HUES64 (cell line): ENCODE measurements at regions not wholly inside any gene's neighbourhood (a gene's known extent, or its start where the extent isn't known, plus 50 kb on each side); places are given as distances from the start of the nearest gene placed in this dataset.
"Not testable (repeated sequence)": the region's sequence is repeated elsewhere in the genome, so short reads cannot be mapped to it uniquely, and the experiment has no call there.

ENCODE experiments used
- H3K27ac ChIP-seq: 2 replicates; pipeline ENCODE4 v1.7.0; 2013; ENCODE audit warnings: low read depth, low read length, inconsistent platforms
- H3K27me3 ChIP-seq: 2 replicates; pipeline ENCODE4 v1.6.1; 2013; ENCODE audit warnings: mild to moderate bottlenecking, low read length; ENCODE audit not compliant: insufficient read depth
- H3K36me3 ChIP-seq: 2 replicates; pipeline ENCODE4 v1.6.1; 2013; ENCODE audit warnings: mild to moderate bottlenecking, low read length; ENCODE audit not compliant: insufficient read depth
- H3K4me1 ChIP-seq: 2 replicates; pipeline ENCODE4 v1.6.1; 2013; ENCODE audit warnings: mild to moderate bottlenecking, low read length, moderate library complexity; ENCODE audit not compliant: insufficient read depth
- H3K4me3 ChIP-seq: 2 replicates; pipeline ENCODE4 v1.5.1; 2013; ENCODE audit warnings: mild to moderate bottlenecking, low read length, moderate library complexity
- H3K9ac ChIP-seq: 2 replicates; pipeline ENCODE4 v1.6.1; 2013; ENCODE audit warnings: mild to moderate bottlenecking, low read depth, low read length
- H3K9me3 ChIP-seq: 2 replicates; pipeline ENCODE4 v1.6.1; 2013; ENCODE audit warnings: low read depth, low read length; ENCODE audit not compliant: insufficient read depth
- WGBS: fragments of 150-250, 120-280 bp; methylation state at CpG from one replicate; pipeline ENCODE4 v1.1.7; 2013; ENCODE audit warnings: missing lambda C conversion rate; 5-methylcytosine and 5-hydroxymethylcytosine counted together

DNA sequence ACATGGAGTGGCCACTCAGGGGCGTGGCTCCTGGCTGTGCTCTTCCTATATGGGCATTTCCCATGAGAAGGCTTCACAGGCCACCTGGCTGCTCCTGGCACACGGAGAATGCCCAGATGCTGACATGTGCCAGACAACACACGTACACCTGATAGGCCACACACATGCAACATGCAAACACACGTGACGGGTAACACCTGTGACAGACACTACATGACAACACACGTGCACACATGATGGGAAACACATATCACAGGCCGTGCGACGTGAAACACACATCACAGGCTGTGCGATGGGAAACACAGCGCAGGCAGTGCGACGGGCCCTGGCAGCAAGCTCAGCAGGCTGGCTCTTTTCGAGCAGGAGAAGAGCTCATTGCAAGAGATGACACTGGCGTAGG is 94.3 kb upstream of the HMX1 start:
- H3K27me3 ChIP-seq = peaks cover 29% of the 10 kb centered on the region
- H3K4me3 ChIP-seq, H3K9me3 ChIP-seq, H3K27ac ChIP-seq, H3K4me1 ChIP-seq, H3K9ac ChIP-seq, H3K36me3 ChIP-seq: not testable (repeated sequence)
- 89% methylated on average over 15 of the region's 15 CpGs for WGBS

GRCh38 chr4:8964201-8964788 is 92.7 kb upstream of the HMX1 start:
- Histone ChIP-seq H3K4me3 (peak overlapping the region; percentile 46), H3K27me3 (peaks cover 29% of the 10 kb centered on the region)
- H3K9me3 ChIP-seq, H3K27ac ChIP-seq, H3K36me3 ChIP-seq, H3K4me1 ChIP-seq, H3K9ac ChIP-seq: not testable (repeated sequence)
- 61% methylated on average over 33 of the region's 40 CpGs for WGBS

GRCh38 chr4:8963533-8963932 is 91.9 kb upstream of the HMX1 start:
- H3K9me3 ChIP-seq, H3K36me3 ChIP-seq, H3K9ac ChIP-seq, H3K4me1 ChIP-seq, H3K27ac ChIP-seq: not testable (repeated sequence)
- WGBS = 55% methylated on average over 41 of the region's 41 CpGs
- Histone ChIP-seq H3K27me3 (peaks cover 29% of the 10 kb centered on the region), H3K4me3 (peak overlapping the region; percentile 46)

GRCh38 chr4:8961343-8961742 is 89.7 kb upstream of the HMX1 start:
- H3K9ac ChIP-seq, H3K27ac ChIP-seq, H3K36me3 ChIP-seq, H3K4me3 ChIP-seq, H3K4me1 ChIP-seq, H3K9me3 ChIP-seq: not testable (repeated sequence)
- peaks cover 32% of the 10 kb centered on the region for H3K27me3 ChIP-seq
- WGBS = 40% methylated on average over 11 of the region's 11 CpGs

DNA sequence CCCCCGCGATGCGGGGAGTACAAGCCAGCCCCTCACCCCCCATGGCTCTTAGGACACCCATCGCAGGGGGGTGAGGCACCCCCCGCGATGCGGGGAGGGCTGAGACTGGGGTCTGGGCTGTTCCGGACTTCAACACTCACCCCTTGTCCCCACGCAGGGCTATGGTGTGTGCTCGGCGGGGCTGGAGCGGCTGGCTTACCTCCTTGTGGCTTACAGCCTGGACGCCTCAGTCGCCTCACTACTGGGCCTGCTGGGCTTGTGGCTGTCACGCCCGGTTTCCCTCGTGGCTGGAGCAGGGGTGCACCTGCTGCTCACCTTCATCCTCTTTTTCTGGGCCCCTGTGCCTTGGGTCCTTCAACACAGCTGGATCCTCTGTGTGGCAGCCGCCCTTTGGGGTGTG is 87.8 kb upstream of the HMX1 start:
- H3K27me3 ChIP-seq = peaks cover 25% of the 10 kb centered on the region
- WGBS = 83% methylated on average over 17 of the region's 18 CpGs
- H3K9ac ChIP-seq, H3K4me3 ChIP-seq, H3K27ac ChIP-seq, H3K9me3 ChIP-seq, H3K4me1 ChIP-seq, H3K36me3 ChIP-seq: not testable (repeated sequence)

- H3K9ac ChIP-seq, H3K36me3 ChIP-seq, H3K27me3 ChIP-seq, H3K4me3 ChIP-seq, H3K9me3 ChIP-seq, H3K27ac ChIP-seq, H3K4me1 ChIP-seq: not testable (repeated sequence)
- 88% methylated on average over 16 of the region's 16 CpGs for WGBS
Measured at GRCh38 chr4:8954001-8954400, 82.4 kb upstream of the HMX1 start.

DNA sequence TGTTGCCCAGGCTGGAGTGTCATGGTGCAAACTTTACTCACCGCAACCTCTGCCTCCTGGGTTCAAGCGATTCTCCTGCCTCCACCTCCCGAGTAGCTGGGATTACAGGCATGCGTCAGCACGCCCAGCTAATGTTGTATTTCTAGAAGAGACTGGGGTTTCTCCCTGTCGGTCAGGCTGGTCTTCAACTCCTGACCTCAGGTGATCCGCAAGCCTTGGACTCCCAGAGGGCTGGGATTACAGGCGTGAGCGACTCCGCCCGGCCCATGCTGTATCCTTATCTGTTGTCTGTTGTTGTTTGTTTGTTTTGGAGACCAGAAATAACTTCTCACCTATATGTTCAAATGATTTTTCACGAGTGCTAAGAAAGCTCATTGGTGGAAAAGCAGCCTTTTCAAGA is 81.2 kb upstream of the HMX1 start:
- WGBS = 93% methylated on average over 8 of the region's 12 CpGs
- not testable (repeated sequence) for H3K9ac ChIP-seq, H3K36me3 ChIP-seq, H3K4me1 ChIP-seq, H3K27me3 ChIP-seq, H3K27ac ChIP-seq, H3K4me3 ChIP-seq, H3K9me3 ChIP-seq

DNA sequence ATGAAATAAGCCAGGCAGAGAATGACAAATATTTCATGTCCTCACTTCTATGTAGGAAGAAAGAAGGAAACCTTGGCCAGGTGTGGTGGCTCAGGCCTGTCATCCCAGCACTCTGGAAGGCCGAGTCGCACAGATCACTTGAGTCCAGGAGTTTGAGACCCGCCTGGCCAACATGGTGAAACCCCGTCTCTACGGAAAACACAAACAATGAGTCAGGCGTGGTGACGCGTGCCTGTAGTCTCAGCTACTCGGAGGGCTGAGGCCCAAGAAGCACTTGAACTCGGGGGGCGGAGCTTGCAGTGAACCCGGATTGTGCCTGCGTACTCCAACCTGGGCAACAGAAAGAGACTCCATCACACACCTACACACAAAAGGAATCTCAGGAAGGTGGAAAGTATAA is 80.5 kb upstream of the HMX1 start:
- not testable (repeated sequence) for H3K27ac ChIP-seq, H3K36me3 ChIP-seq, H3K27me3 ChIP-seq, H3K9me3 ChIP-seq, H3K4me3 ChIP-seq, H3K4me1 ChIP-seq, H3K9ac ChIP-seq
- WGBS = 94% methylated on average over 11 of the region's 13 CpGs

DNA sequence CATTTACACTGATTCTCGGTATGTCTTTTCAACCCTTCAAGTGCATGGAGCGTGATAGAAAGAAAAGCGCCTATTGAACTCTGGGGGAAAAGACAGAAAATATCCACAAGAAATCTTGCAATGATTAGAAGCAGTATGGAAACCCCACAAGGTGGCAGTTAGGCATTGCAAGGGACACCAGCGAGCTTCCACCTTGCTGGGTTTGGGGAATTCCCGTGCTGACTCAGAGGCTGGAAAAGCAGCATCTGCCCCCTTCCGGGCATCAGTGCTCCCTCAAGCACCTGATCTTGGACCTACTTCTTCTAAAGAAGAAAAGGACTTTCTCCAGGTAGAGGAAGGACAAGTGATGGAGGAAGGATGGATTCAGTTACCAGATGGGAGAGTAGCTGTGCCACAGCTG is 73.9 kb upstream of the HMX1 start:
- 75% methylated on average over 6 of the region's 6 CpGs for WGBS
- not testable (repeated sequence) for H3K9me3 ChIP-seq, H3K36me3 ChIP-seq, H3K4me3 ChIP-seq, H3K27ac ChIP-seq, H3K4me1 ChIP-seq, H3K27me3 ChIP-seq, H3K9ac ChIP-seq

GRCh38 chr4:8943367-8943766 is 71.7 kb upstream of the HMX1 start:
- H3K36me3 ChIP-seq, H3K27me3 ChIP-seq, H3K4me1 ChIP-seq, H3K9me3 ChIP-seq, H3K4me3 ChIP-seq, H3K9ac ChIP-seq, H3K27ac ChIP-seq: not testable (repeated sequence)
- WGBS = 87% methylated on average over 11 of the region's 11 CpGs

DNA sequence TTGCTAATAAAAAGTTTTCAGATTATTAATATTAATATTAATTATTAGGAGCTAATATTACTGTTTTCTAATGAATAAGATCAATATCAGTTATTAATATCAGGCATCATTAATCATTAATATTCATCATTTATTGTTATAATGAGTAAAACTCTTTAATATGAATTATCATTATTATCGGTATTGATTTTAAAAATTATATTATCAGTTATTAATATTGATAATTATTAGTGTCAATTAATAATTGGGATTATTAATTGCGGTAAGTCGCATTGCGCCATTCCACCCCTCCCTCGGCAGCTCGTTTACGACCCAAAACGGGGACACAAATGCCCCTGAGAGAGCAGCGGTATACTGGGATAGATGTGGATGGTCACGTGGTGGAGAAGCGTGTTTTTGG is 70.4 kb upstream of the HMX1 start:
- WGBS = 92% methylated on average over 10 of the region's 11 CpGs

GRCh38 chr4:8941492-8941805 is 69.8 kb upstream of the HMX1 start:
- WGBS = 92% methylated on average over 4 of the region's 6 CpGs
- not testable (repeated sequence) for H3K4me3 ChIP-seq, H3K36me3 ChIP-seq

More for the DNA sequence above, 70.4 kb upstream of the HMX1 start:
- not testable (repeated sequence) for H3K27ac ChIP-seq, H3K9me3 ChIP-seq, H3K4me1 ChIP-seq, H3K36me3 ChIP-seq, H3K4me3 ChIP-seq, H3K27me3 ChIP-seq, H3K9ac ChIP-seq

More at GRCh38 chr4:8941492-8941805, 69.8 kb upstream of the HMX1 start:
- H3K27me3 ChIP-seq, H3K4me1 ChIP-seq, H3K9me3 ChIP-seq, H3K27ac ChIP-seq, H3K9ac ChIP-seq: not testable (repeated sequence)
